ENCODE measurements at regions not wholly inside any gene's neighbourhood (a gene's known extent, or its start where the extent isn't known, plus 50 kb on each side); places are given as distances from the start of the nearest gene placed in this dataset.
"Not testable (repeated sequence)": the region's sequence is repeated elsewhere in the genome, so short reads cannot be mapped to it uniquely, and the experiment has no call there.

DNA sequence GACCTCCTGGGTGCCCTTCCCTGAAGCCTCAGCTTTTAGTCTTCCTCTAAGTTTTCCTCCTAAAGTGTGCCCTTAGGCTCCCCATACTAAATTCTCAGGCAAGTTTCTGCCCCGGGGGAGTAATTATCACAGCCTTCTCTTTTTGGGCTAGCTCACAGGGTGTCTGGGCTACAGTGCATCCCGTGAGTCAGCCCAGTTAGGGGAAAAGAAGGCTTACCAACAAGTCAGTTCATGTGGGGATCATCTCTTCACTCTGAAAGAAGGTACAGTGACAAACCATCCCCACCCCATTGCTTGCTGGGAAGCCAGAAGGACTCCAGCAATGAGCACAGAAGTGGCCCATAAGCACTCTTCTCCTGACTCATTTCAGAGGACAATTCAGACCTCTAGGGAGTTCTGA lies 134.7 kb upstream of the FAM9C start:
- no peak for DNase-seq

- DNase-seq = no peak
These were observed 133.6 kb upstream of the FAM9C start for GRCh38 chrX:13177921-13178566.

GRCh38 chrX:13175056-13175455 lies 130.6 kb upstream of the FAM9C start:
- no peak for DNase-seq

DNA sequence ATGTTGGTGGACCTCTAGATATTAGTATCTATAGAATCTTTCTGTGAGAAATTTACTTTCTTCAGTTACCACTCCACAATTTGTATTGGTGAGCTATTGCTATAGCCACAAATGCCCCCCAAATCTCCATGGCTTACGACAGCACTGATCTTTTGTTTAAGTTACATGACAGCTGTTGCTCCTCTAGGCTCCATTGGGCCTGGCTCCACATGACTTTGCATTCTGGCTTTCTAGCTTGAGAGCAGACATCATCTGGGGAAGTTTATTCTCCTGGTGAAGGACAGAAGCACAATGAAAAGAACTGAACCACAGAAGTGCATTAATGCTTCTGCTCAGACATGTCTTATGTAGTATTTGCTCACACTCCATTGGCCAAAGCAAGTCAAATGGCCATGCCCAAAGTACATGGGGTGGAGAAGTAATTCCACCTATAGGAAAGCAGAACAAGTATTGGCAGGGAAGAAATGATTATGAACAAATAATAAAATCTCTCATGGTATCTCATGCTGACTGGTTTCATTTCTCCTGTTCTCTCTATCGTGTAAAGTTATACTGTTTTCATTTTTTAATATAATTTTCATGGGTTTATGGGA lies 126.6 kb upstream of the FAM9C start:
- no peak for DNase-seq

- no peak for DNase-seq
These were observed 125.3 kb upstream of the FAM9C start for GRCh38 chrX:13169684-13170083.

- DNase-seq = no peak
These were observed 123.8 kb upstream of the FAM9C start for GRCh38 chrX:13168269-13168668.

- no peak for DNase-seq
These were observed 123.2 kb upstream of the FAM9C start for GRCh38 chrX:13167481-13168231.

- DNase-seq = no peak
These were observed 121.1 kb upstream of the FAM9C start for GRCh38 chrX:13165266-13166189.

- no peak for DNase-seq
These were observed 120.2 kb upstream of the FAM9C start for GRCh38 chrX:13164611-13165010.

DNA sequence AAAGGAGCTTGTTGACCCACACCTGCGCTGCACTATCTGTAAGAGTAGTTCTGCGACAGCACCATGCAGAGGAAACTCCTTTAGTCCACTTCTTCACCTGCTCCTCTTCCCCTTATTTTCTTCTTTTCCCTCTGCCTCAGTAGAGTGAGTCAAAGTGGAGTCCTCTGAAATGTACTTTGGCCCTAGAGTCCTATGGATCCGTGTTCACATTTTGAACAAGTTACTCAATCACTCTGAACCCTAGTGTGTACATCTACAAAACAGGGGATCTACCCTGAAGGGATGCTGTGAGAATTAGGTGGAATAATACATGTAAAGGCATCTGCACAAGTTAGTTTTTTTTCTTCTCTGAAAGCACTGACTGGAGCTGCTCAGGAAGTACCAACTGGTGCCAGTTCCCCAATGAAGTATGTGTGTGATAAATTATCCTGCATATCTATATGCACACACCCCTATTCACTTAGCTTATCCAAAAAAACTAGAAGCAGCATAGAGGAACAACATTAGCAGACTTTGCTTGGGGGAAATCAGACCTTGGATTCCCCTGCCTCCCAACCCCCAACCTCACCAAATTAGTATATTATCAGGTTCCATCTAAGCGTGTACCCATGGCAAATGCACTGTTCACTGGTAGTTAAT lies 118.5 kb upstream of the FAM9C start:
- DNase-seq = no peak

- no peak for DNase-seq
These were observed 115.5 kb upstream of the FAM9C start for GRCh38 chrX:13159886-13160285.

GRCh38 chrX:13158911-13159310 lies 114.5 kb upstream of the FAM9C start:
- no peak for DNase-seq

DNA sequence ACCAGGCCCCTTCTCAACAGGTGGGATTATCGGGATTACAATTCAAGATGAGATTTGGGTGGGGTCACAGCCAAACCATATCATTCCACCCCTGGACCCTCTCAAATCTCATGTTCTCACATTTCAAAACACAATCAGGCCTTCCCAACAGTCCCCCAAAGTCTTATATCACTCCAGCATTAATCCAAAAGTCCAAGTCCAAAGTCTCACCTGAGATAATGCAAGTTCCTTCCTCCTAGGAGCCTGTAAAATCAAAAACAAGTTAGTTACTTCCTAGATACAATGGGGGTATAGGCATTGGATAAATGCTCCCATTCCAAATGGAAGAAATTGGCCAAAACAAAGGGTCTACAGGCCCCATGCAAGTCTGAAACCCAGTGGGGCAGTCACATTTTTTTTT lies 111.1 kb upstream of the FAM9C start:
- DNase-seq = not testable (repeated sequence)

GRCh38 chrX:13153796-13154195 lies 109.4 kb upstream of the FAM9C start:
- no peak for DNase-seq

GRCh38 chrX:13152518-13153185 lies 108.2 kb upstream of the FAM9C start:
- DNase-seq = no peak

GRCh38 chrX:13151828-13152517 lies 107.6 kb upstream of the FAM9C start:
- peak; percentile 9 for DNase-seq

GRCh38 chrX:13149702-13150350 lies 105.4 kb upstream of the FAM9C start:
- no peak for DNase-seq

- DNase-seq = no peak
These were observed 103.3 kb upstream of the FAM9C start for GRCh38 chrX:13147733-13148132.

- no peak for DNase-seq
These were observed 102.7 kb upstream of the FAM9C start for GRCh38 chrX:13147147-13147546.

DNA sequence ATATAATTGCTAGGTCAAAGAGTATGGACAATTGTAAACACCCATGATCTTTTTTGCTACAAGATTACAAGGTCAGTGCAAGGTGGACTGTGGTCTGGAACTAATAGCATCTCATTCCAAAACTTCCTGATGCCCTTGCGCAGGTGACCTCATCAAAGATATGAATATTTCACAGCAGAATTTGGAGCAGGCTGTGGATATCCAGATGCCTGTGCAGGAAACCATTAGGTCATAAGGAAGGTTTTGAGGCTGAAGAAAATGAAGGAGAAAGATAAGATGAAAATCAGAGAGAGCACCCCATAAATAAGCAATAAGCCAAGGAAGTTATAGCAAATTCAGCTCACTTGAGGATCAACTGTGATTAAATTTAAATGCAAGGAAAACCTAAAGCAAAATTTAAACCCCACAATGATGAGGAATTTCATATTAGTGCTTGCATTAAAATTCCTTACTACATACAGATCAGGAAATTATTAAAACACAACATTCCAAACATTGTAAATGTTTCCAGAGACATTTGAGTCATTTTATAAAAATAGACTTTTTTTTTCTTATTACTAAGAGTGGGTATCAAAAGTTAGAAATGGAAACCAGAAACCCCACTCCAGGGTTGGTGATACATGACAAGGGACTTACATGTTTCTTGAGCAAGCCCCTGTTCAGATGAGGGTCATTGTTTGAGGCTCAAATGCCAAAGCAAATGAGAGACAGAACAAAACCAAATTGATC lies 100.7 kb upstream of the FAM9C start:
- DNase-seq = no peak

Measured in activated CD4-positive, alpha-beta T cell treated with anti-CD3 and anti-CD28 coated beads for 1 hour (primary cell).